ENCODE measurements at regions not wholly inside any gene's neighbourhood (a gene's known extent, or its start where the extent isn't known, plus 50 kb on each side); places are given as distances from the start of the nearest gene placed in this dataset.
"Not testable (repeated sequence)": the region's sequence is repeated elsewhere in the genome, so short reads cannot be mapped to it uniquely, and the experiment has no call there.

DNA sequence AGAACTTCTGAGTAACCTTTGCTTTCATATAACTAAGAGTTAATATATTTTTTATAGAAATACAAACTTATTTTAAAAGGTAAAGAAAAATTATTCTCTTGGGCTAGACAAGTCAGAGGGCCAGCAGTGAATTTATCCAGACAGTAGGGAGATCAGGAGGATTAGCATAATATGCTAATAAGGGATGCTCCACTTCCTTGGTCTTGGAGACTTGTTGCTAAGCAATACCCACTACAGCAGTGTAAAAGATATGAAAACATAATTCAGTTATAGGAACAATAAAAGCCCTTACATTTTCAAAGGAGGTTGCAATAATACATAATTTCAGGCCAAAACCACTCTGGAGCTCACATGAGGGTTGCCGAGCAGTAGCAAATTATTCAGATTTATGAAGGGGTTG is 615.6 kb downstream of the KCNH5 start:
- DNase-seq: no peak

DNA sequence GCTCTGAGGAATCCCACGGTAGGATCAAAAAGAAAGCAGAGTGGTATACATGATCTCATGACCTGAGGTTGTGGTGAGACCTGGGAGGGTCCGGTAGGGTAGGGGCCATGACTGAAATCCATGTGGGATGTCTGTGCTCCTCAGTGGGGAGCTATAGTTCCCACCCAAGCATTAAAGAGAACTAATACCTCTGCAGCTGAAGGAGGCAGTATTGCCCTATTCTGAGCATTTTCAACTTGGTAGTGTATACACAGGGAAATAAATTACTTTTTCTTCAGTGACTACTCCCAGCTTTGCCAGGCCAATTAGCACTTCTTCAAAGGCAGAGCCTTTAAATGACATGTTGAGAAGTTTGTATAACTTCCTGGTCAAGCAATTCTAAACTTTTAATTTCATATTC is 613.8 kb downstream of the KCNH5 start:
- no peak for DNase-seq

DNA sequence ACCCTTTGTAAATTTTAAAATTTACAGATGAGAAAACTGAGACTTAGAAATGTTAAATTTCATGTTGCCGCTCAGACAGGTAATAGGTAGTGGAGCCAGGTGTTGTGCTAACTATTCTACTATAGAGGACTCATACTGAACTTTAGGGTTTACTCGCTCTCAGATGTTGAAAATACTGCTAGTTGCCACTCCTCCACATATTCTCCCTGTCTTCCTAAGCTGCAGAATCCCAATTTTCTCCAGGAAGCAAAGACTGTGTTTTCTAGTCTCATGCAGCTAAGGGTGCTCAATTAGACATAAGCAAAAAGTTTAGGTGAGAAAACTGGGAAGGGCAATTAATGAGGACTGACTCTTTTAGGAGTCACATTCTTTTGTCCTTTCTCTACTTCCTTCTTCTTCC is 612.3 kb downstream of the KCNH5 start:
- no peak for DNase-seq

DNA sequence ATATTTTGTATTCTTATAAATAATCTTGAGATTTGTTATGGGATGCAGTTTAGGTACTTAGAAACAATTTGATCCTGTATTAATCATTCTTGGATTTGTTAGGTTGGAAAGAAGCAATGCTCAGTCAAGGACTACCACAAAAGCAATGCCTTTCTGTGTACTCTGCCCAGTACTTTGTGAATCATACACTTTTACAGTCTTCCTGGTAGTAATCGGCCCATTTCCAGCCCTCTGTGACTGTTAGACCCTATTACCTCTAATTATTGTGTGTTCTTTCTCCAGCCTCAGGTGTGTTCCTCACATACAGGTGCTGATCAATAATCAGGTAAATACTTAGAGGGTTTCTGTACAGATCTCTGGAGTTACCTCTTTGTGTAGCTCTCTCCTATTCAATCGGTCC is 609.0 kb downstream of the KCNH5 start:
- DNase-seq: no peak

DNA sequence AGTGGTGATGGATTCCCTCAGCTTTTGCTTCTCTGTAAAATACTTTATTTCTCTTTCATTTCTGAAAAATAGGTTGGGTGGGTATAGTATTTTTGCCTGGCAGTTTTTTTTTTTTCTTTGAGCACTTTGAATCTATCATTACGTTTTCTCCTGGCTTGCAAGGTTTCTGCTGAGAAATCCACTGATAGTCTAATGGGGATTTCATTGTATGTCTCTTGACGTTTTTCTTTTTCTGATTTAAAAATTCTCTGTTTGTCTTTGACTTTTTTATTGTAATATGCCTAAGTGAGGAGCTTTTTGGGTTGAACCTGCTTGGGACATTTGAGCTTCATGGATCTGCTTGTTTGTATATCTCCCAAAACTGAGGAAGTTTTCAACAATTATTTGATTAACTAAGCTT is 606.0 kb downstream of the KCNH5 start:
- no peak for DNase-seq

- DNase-seq: no peak
Observed at GRCh38 chr14:62443796-62444195, 601.5 kb downstream of the KCNH5 start.

DNA sequence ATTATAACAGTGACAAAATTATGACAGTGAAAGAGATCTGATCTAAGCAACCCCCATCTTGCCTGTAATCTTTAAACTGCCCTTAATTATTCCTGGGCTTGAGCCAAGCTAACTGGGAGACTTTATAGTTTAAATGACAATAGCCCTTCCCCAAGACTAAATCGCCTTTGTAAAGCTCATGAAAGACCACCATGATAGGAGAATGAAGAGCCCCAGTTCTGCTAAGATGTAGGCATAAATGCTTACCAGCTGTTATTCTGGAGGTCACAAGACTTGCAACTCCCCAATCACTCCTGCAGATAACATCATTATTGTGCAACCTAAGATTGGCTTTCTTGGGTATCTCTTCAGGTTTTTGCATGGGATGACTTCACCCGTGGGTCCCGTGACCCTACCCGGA is 599.7 kb downstream of the KCNH5 start:
- DNase-seq: no peak

- DNase-seq: no peak
Observed at GRCh38 chr14:62451221-62451620, 594.0 kb downstream of the KCNH5 start.

DNA sequence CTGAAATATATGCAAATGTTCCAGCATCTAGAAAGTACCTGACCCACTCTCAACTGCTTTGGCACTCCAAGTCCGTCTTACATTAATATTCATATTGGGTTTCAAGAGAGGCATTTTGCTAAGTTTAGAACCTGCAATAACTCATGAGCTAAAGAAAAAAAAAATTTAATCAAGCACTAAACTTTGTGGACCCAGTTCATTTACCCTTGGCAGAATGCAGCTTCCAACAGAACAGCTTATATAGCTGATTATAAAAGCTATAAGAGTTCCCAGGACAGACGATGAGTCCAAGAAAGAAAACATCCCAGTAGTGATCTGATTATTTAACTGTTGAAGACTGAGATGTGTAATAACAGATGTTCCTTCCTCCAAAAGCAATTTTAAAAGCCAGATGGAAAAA is 592.0 kb downstream of the KCNH5 start:
- DNase-seq: no peak

DNA sequence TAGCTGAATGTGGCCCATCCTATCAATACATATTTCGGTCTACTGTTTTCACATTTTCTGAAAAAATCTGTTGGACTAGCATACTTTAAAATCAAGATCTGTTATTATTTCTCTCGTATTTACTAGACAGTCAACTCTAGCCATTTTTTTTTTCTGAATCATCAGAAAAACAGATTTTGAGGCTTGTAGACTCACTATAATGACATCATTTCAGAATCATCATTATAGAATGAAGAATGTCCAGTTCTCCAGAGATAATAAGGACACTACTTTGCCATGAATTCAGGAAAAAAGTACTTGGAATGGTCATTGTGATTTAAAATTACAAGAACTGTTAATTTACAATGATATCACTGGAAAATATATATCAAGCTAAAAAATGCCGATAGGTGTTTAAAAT is 589.8 kb downstream of the KCNH5 start:
- DNase-seq: no peak

- no peak for DNase-seq
Observed at GRCh38 chr14:62462988-62463387, 582.3 kb downstream of the KCNH5 start.

GRCh38 chr14:62468946-62469345 is 576.3 kb downstream of the KCNH5 start:
- DNase-seq: no peak

- no peak for DNase-seq
Observed at GRCh38 chr14:62470935-62471334, 574.3 kb downstream of the KCNH5 start.

DNA sequence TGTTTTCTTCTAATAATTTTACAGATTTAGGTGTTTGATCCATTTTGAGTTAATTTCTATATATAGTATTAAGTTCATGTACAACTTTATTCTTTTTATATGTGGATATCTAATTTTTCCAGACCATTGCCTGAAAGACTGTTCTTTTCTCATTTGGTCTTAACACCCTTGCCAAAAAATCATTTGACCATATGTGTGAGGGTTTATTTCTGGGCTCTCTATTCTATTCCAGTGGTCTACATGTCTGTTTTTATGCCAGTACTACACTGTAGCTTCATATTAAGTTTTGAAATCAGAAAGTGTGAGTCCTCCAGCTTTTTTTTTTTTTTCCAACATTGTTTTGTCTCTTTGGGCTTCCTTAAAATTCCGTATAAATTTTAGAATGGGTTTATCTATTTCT is 554.1 kb downstream of the KCNH5 start:
- DNase-seq: no peak

DNA sequence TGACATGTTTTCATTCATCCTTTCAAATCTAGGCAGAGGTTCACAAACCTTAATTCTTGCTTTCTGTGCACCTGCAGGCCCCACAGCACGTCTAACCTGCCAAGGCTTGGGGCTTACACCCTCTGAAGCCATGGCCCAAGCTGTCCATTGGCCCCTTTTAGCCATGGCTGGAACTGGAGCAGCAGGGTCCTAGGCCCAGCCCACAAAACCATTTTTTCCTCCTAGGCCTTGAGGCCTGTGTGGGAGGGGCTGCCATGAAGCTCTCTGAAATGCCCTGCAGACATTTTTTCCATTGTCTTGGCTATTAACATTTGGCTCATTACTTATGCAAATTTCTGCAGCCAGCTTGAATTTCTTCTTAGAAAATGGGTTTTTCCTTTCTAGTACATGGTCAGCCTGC is 547.5 kb downstream of the KCNH5 start:
- no peak for DNase-seq

- DNase-seq: no peak
Observed at GRCh38 chr14:62501021-62501750, 544.1 kb downstream of the KCNH5 start.

DNA sequence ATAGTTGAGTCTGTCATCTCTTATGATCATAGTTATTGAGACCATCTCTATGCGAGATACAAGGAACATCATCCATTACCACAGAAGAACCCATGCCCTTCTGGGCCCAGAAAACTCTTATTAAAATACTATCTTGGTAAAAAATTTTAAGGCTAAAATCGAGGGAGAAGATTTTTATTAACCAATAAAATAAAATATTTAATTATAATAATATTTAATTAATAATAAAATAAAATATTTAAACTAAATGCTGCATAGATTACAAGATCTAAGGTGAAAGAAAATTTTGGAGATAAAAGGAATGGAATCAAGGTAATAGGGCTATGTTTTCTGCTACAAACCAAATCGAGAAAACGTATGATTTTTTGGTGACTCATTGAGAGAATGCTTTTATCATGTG is 540.2 kb downstream of the KCNH5 start:
- no peak for DNase-seq

GRCh38 chr14:62521309-62521708 is 523.9 kb downstream of the KCNH5 start:
- not testable (repeated sequence) for DNase-seq

GRCh38 chr14:62528296-62528695 is 517.0 kb downstream of the KCNH5 start:
- DNase-seq: no peak

DNA sequence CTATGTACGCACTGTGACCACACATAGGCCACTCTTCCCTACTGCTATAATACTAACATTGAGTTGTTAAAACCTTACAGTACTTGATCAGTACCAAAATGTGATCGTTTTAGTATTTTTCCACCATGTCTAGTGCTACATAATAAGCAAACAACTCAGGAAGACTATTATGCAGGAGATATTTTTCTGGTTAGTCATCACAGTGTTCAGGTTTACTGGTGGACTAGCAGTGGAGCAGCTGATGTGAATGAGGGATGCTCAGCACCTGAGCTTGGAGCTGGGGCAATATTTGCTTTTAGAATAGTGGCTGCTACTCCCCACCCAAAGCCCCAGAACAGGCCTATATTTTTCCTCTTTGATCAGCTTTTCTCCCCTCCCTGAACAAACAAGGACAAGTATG is 513.1 kb downstream of the KCNH5 start:
- DNase-seq: no peak

GRCh38 chr14:62546862-62547474 is 498.3 kb downstream of the KCNH5 start:
- DNase-seq: no peak

DNA sequence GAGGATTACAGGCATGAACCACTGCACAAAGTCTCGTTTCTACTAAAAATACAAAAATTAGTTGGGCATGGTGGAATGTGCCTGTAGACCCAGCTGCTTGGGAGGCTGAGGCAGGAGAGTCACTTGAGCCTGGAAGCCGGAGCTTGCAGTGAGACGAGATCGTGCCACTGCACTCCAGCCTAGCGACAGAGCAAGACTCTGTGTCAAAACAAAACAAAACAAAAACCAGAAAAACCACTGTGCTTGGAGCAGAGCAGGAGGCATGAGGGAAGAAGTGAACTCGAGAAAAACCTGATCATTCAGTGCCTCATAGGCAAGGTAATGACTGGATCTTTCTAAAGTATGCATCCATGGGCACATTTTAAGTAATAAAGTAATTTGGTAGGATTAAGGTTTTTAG is 487.8 kb downstream of the KCNH5 start:
- DNase-seq: no peak

- no peak for DNase-seq
Observed at GRCh38 chr14:62558451-62558850, 486.8 kb downstream of the KCNH5 start.

DNA sequence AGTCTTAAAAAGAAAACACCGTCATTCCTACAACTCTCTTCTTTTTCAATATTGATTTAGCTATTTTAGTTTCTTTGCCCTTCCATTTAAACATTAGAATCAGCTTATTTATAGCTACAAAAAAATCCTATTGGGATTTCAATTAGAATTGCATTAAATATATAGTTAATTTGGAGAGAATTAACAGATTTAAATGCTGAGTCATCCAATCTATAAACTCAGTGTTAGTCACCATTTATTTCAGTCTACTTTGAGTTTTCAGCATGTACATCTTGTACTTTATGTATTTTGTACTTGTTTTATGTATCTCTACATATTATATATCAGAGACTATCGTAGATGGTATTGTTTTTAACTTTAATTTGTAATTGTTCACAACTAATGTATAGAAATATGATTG is 460.0 kb downstream of the KCNH5 start:
- DNase-seq: no peak

DNA sequence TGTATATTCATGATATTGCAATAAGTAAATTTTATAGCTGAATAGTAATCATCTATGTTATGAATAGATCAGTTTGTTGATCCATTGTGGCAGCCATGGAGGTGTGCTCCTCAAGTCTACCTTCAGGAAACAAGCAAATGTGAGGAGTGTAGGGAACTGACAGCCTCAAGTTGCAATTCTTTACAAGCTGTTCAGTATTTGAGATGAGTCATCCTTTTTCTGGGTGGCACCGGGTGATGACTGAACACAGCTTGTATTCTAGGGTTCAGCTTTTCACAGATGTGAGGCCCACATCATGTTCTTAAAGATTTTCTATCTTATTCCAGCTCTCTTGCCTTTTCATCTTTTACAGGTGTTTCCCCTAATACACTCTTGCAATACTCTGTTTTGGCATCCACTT is 452.4 kb downstream of the KCNH5 start:
- DNase-seq: no peak
